ENCODE measurements at regions not wholly inside any gene's neighbourhood (a gene's known extent, or its start where the extent isn't known, plus 50 kb on each side); places are given as distances from the start of the nearest gene placed in this dataset.

GRCh38 chrX:14220386-14220944, 190.8 kb upstream of the GEMIN8 start:
- Histone ChIP-seq H3K14ac (replicated peaks; ENCODE audit: low read depth, low read length) (no peak overlapping the region), H3K36me3 (ENCODE audit: control insufficient read depth, insufficient read depth, low read length) (no peaks in the 10 kb centered on the region), H3K4me2 (ENCODE audit: low read depth, low read length) (no peak overlapping the region), H2BK20ac (ENCODE audit: low read depth, low read length) (no peak overlapping the region), H3K9me3 (ENCODE audit: control insufficient read depth, insufficient read depth, low read length) (0 out of 2 replicates have a peak, but pooled peaks cover 2% of the 10 kb centered on the region), H3K4ac (ENCODE audit: low read depth, low read length) (no peak overlapping the region), H3K9ac (ENCODE audit: low read depth, low read length) (no peak overlapping the region), H2AK9ac (replicated peaks; ENCODE audit: low read depth, low read length, poor library complexity) (no peak overlapping the region), H2BK120ac (ENCODE audit: low read depth, low read length) (no peak overlapping the region), H3K27me3 (ENCODE audit: control insufficient read depth, insufficient read depth, low read length) (no peaks in the 10 kb centered on the region), H3K23ac (ENCODE audit: low read depth, low read length) (no peak overlapping the region), H2BK5ac (ENCODE audit: low read depth, low read length, poor library complexity, severe bottlenecking) (no peak overlapping the region), H3K9me1 (ENCODE audit: insufficient read depth, low read length) (no peaks in the 10 kb centered on the region), H2AFZ (replicated peaks; ENCODE audit: low read length, poor library complexity) (no peak overlapping the region), H3K56ac (ENCODE audit: extremely low read depth, insufficient read depth, low read length) (no peak overlapping the region), H4K91ac (ENCODE audit: insufficient read depth, low read depth, low read length) (no peak overlapping the region), H2AK5ac (ENCODE audit: low read depth, low read length) (no peak overlapping the region), H2BK15ac (ENCODE audit: low read depth, low read length) (no peak overlapping the region), H3K4me3 (ENCODE audit: insufficient read depth, low read depth, low read length) (no peak overlapping the region), H3K27ac (ENCODE audit: insufficient read depth, low read length) (no peak overlapping the region), H4K8ac (ENCODE audit: low read depth in 2 of 2, low read length in 2 of 2) (no peak overlapping the region), H4K20me1 (ENCODE audit: insufficient read depth, low read length) (no peaks in the 10 kb centered on the region), H4K5ac (ENCODE audit: low read depth, low read length) (no peak overlapping the region), H3K18ac (ENCODE audit: low read depth, low read length) (no peak overlapping the region), H3K79me1 (ENCODE audit: low read depth in 1 of 2, low read length in 2 of 2) (no peaks in the 10 kb centered on the region), H3K4me1 (ENCODE audit: control insufficient read depth, insufficient read depth, low read length) (no peaks in the 10 kb centered on the region)
- intact Hi-C loops (cut with micrococcal nuclease) = no loop called here
- WGBS, 2 experiments (ENCODE audit: extremely low coverage in 2 of 2, insufficient read length in 1 of 2) = no CpG with 5 or more reads among the region's 4 CpGs
- ChIA-PET CTCF (no interaction called here), POLR2A (ENCODE audit: unreplicated experiment) (no interaction called here)
- dilution Hi-C loops (cut with HindIII; ENCODE audit: low sequenced_read_pairs, unreplicated experiment) = no loop called here
- BruUV-seq (replicated peaks) = no TSS peak
- no peak for DNase-seq
- in situ Hi-C loops (cut with MboI; ENCODE audit: low sequenced_read_pairs) = no loop called here
- no peak for TF ChIP-seq CEBPB (IDR thresholded peaks at IDR 0.05; ENCODE audit: low read depth, low read length)
- no peak for TF ChIP-seq BHLHE40 (IDR thresholded peaks at IDR 0.05; ENCODE audit: low read depth, low read length)
- no peak for TF ChIP-seq MAZ (IDR thresholded peaks at IDR 0.05; ENCODE audit: borderline replicate concordance, low read depth, low read length)
- TF ChIP-seq, protein P1, sequence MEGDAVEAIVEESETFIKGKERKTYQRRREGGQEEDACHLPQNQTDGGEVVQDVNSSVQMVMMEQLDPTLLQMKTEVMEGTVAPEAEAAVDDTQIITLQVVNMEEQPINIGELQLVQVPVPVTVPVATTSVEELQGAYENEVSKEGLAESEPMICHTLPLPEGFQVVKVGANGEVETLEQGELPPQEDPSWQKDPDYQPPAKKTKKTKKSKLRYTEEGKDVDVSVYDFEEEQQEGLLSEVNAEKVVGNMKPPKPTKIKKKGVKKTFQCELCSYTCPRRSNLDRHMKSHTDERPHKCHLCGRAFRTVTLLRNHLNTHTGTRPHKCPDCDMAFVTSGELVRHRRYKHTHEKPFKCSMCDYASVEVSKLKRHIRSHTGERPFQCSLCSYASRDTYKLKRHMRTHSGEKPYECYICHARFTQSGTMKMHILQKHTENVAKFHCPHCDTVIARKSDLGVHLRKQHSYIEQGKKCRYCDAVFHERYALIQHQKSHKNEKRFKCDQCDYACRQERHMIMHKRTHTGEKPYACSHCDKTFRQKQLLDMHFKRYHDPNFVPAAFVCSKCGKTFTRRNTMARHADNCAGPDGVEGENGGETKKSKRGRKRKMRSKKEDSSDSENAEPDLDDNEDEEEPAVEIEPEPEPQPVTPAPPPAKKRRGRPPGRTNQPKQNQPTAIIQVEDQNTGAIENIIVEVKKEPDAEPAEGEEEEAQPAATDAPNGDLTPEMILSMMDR (conservative IDR thresholded peaks at IDR 0.05; ENCODE audit: low read depth, low read length) = no peak
- no peak for TF ChIP-seq POLR2A (IDR thresholded peaks at IDR 0.05; ENCODE audit: low read depth, low read length)
- no peak for TF ChIP-seq RAD21 (IDR thresholded peaks at IDR 0.05; ENCODE audit: low read length)
- no peak for TF ChIP-seq FOS (IDR thresholded peaks at IDR 0.05; ENCODE audit: low read depth, low read length)
- no peak for TF ChIP-seq SMC3 (IDR thresholded peaks at IDR 0.05; ENCODE audit: low read depth, low read length)
- no peak for TF ChIP-seq RFX5 (IDR thresholded peaks at IDR 0.05; ENCODE audit: low read depth, low read length)
- no peak for TF ChIP-seq MXI1 (IDR thresholded peaks at IDR 0.05; ENCODE audit: borderline replicate concordance, low read depth, low read length)
- TF ChIP-seq RCOR1 (IDR thresholded peaks at IDR 0.05; ENCODE audit: insufficient replicate concordance, low read length) = no peak
- no peak for TF ChIP-seq NFE2L2 (IDR thresholded peaks at IDR 0.05; ENCODE audit: low read depth, low read length)
- TF ChIP-seq MAFK (IDR thresholded peaks at IDR 0.05; ENCODE audit: low read depth, low read length) = no peak
- no peak for ATAC-seq (ENCODE audit: low read depth)
